Loucy (cell line): ENCODE measurements at regions not wholly inside any gene's neighbourhood (a gene's known extent, or its start where the extent isn't known, plus 50 kb on each side); places are given as distances from the start of the nearest gene placed in this dataset.

Source experiments
- EZH2phosphoT487 ChIP-seq: fragments of 200-600 bp; IDR thresholded peaks from 2 replicates; pipeline ENCODE4 v1.6.1; 2018; ENCODE audit warnings: antibody characterized with exemption, mild to moderate bottlenecking, moderate library complexity, borderline replicate concordance
- TF ChIP-seq, protein P1 (sequence below): fragments of 200-600 bp; sonication (generic); conservative IDR thresholded peaks from 2 replicates; pipeline ENCODE4 v1.5.1; 2014; ENCODE audit warnings: mild to moderate bottlenecking, antibody characterized with exemption, low read length

DNA sequence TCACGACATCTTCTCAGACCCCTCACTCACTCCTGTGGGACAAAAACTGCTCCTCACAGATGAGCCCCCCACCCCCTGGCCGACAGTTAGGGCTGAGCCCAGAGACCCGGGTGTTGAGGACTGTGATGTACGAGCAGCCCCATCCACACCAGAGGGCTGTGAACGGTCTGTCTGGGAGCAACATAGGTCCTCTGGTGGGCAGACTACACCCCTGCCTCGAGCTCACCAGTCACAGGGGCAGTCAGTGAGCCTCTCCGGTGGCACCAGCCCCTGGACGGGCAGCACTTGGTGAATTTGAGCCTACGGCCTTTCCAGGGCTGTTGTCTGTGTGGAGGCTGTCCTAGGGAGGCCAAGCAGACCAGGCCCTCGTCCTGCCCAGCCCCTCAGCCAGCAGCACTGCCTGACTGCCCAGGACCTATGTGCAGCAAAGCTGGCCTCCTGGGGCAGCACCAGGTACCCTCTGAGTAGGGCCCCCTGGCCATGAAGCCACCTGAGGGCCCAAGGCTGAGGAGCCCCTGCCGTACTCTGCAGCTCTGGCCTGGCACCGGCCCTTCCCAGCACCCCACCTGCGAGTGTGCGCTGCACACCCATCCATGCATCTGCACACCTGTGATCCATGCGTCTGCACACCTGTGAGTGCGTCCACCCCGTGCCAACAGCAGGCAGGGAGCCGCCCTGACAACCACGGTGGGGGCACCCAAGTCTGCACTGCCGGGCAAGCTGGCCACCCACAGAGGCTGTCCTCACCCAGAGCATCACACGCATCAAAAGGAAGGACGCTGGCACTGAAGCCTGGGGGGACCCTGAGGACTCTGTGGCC lies 111.6 kb upstream of the NKX1-1 start:
- TF ChIP-seq, protein P1, sequence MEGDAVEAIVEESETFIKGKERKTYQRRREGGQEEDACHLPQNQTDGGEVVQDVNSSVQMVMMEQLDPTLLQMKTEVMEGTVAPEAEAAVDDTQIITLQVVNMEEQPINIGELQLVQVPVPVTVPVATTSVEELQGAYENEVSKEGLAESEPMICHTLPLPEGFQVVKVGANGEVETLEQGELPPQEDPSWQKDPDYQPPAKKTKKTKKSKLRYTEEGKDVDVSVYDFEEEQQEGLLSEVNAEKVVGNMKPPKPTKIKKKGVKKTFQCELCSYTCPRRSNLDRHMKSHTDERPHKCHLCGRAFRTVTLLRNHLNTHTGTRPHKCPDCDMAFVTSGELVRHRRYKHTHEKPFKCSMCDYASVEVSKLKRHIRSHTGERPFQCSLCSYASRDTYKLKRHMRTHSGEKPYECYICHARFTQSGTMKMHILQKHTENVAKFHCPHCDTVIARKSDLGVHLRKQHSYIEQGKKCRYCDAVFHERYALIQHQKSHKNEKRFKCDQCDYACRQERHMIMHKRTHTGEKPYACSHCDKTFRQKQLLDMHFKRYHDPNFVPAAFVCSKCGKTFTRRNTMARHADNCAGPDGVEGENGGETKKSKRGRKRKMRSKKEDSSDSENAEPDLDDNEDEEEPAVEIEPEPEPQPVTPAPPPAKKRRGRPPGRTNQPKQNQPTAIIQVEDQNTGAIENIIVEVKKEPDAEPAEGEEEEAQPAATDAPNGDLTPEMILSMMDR: no peak
- TF ChIP-seq EZH2phosphoT487: no peak
